ENCODE measurements at regions not wholly inside any gene's neighbourhood (a gene's known extent, or its start where the extent isn't known, plus 50 kb on each side); places are given as distances from the start of the nearest gene placed in this dataset.

DNA sequence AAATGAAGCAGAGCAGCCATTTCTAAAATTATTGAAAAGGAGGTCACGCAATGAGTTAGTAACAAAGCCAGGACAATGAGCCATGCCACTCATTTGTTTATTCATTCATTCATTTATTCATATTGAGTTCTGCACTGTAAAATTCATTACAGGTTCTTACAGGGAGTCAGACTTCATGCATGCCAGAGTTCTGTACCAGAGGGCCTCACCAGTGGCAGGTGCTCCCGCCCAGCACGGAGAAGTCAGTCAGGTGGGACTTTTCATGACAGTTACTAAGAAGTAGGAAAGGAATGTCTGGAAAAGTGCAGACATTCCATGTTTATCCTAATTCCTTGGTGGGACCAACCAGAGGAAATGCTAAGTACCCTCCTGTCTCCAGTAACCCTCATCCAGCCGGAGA, 217.5 kb upstream of the BLID start:
- no peaks in the 10 kb centered on the region for H3K27me3 ChIP-seq
- no peak overlapping the region for H3K4me3 ChIP-seq (ENCODE audit: low read depth in 1 of 2, low read length in 1 of 2)
- no peak overlapping the region for H3K27ac ChIP-seq
- TF ChIP-seq, protein P1, sequence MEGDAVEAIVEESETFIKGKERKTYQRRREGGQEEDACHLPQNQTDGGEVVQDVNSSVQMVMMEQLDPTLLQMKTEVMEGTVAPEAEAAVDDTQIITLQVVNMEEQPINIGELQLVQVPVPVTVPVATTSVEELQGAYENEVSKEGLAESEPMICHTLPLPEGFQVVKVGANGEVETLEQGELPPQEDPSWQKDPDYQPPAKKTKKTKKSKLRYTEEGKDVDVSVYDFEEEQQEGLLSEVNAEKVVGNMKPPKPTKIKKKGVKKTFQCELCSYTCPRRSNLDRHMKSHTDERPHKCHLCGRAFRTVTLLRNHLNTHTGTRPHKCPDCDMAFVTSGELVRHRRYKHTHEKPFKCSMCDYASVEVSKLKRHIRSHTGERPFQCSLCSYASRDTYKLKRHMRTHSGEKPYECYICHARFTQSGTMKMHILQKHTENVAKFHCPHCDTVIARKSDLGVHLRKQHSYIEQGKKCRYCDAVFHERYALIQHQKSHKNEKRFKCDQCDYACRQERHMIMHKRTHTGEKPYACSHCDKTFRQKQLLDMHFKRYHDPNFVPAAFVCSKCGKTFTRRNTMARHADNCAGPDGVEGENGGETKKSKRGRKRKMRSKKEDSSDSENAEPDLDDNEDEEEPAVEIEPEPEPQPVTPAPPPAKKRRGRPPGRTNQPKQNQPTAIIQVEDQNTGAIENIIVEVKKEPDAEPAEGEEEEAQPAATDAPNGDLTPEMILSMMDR (IDR thresholded peaks at IDR 0.05), result no peak
- H3K9me3 ChIP-seq, result no peaks in the 10 kb centered on the region
- H3K36me3 ChIP-seq, result no peaks in the 10 kb centered on the region
- peaks cover 4 to 14% of the 10 kb centered on the region in 2 experiments for H3K4me1 ChIP-seq (ENCODE audit: control insufficient read depth in 1 of 2, insufficient read depth in 1 of 2, low read depth in 1 of 2, low read length in 1 of 2)

- H3K27ac ChIP-seq, result no peak overlapping the region
- H3K36me3 ChIP-seq, result no peaks in the 10 kb centered on the region
- no peaks in the 10 kb centered on the region for H3K27me3 ChIP-seq
- TF ChIP-seq, protein P1 (IDR thresholded peaks at IDR 0.05), result no peak
- no peaks in the 10 kb centered on the region for H3K9me3 ChIP-seq
- H3K4me1 ChIP-seq (ENCODE audit: control insufficient read depth in 1 of 2, insufficient read depth in 1 of 2, low read depth in 1 of 2, low read length in 1 of 2), result no peaks in the 10 kb centered on the region
- no peak overlapping the region for H3K4me3 ChIP-seq (ENCODE audit: low read depth in 1 of 2, low read length in 1 of 2)
Measured at GRCh38 chr11:122331079-122331478, 215.1 kb upstream of the BLID start.

DNA sequence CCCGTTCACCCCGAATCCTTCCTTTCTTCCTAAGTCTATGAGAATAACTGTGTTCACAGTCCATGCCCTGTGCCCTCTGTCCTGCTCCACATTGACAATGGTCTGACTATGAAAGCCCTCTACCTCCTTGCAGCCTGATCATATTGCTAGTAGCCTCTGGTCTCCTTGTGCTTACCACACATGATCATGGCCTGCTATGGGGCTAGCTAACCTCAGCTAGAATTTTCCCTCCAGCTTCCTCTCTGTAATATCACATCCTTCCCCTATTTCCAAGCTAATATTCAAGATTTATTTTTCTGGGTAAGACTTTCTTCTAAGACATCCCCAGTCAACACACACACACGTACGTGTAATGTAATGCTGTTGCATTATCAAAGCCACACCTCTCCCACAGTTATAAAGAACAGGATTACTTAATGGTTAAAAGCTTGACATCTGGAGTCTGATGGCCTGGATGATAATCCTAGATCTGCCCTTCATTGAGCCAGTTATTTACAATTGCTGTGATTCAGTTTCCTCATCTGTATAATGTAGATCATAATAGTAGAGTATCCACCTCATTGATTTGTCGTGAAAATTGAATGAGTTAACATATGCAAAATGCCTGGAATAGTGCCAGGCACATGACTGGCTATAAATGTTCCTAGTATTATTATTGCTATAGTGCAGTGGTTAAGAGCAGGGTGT, 214.4 kb upstream of the BLID start:
- Histone ChIP-seq H3K9me3 (no peaks in the 10 kb centered on the region), H3K27ac (no peak overlapping the region), H3K27me3 (no peaks in the 10 kb centered on the region), H3K4me1 (ENCODE audit: control insufficient read depth in 1 of 2, insufficient read depth in 1 of 2, low read depth in 1 of 2, low read length in 1 of 2) (no peaks in the 10 kb centered on the region), H3K4me3 (ENCODE audit: low read depth in 1 of 2, low read length in 1 of 2) (no peak overlapping the region), H3K36me3 (no peaks in the 10 kb centered on the region)
- TF ChIP-seq, protein P1 (IDR thresholded peaks at IDR 0.05), result no peak

DNA sequence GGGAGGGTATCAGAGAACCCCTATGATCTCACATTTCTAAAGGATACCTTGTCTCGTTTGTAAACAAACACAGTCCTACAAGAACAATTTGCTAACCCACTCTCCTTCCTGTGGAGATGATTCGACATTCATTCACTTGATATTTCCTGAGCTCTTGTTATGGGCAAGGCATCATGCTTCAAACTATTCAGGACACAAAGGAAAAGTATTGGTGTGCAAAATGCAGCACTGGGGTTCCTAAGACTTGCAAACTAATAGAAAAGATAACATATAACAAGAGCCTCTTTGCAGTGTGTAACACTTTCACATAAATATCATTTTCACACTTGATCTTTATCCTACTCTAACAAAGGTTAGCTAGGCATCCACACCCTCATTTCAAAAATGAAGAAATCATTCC, 211.5 kb upstream of the BLID start:
- TF ChIP-seq, protein P1 (IDR thresholded peaks at IDR 0.05), result no peak
- Histone ChIP-seq H3K27me3 (no peaks in the 10 kb centered on the region), H3K4me3 (ENCODE audit: low read depth in 1 of 2, low read length in 1 of 2) (no peak overlapping the region)

GRCh38 chr11:122323754-122324421, 207.9 kb upstream of the BLID start:
- Histone ChIP-seq H3K27me3 (no peaks in the 10 kb centered on the region), H3K27ac (no peak overlapping the region), H3K36me3 (no peaks in the 10 kb centered on the region), H3K4me3 (ENCODE audit: low read depth in 1 of 2, low read length in 1 of 2) (no peak overlapping the region), H3K9me3 (no peaks in the 10 kb centered on the region), H3K4me1 (ENCODE audit: control insufficient read depth in 1 of 2, insufficient read depth in 1 of 2, low read depth in 1 of 2, low read length in 1 of 2) (peaks cover 8 to 18% of the 10 kb centered on the region in 2 experiments)
- TF ChIP-seq, protein P1 (IDR thresholded peaks at IDR 0.05), result no peak

More for the DNA sequence above, 211.5 kb upstream of the BLID start:
- Histone ChIP-seq H3K36me3 (no peaks in the 10 kb centered on the region), H3K27ac (no peak overlapping the region), H3K9me3 (no peaks in the 10 kb centered on the region), H3K4me1 (ENCODE audit: control insufficient read depth in 1 of 2, insufficient read depth in 1 of 2, low read depth in 1 of 2, low read length in 1 of 2) (no peaks in the 10 kb centered on the region)

Data from neutrophil (primary cell).